SH-SY5Y (cell line): ENCODE measurements at regions not wholly inside any gene's neighbourhood (a gene's known extent, or its start where the extent isn't known, plus 50 kb on each side); places are given as distances from the start of the nearest gene placed in this dataset.

Experiments
- GATA2 ChIP-seq: IDR thresholded peaks from 2 replicates; pipeline ENCODE4 v1.6.1; 2011; ENCODE audit warnings: mild to moderate bottlenecking, low read depth, low read length
- GATA3 ChIP-seq: IDR thresholded peaks from 2 replicates; pipeline ENCODE4 v1.6.1; 2011; ENCODE audit warnings: low read depth, mild to moderate bottlenecking, low read length, moderate library complexity

- TF ChIP-seq GATA2 (no peak), GATA3 (no peak)
These were observed 242.1 kb upstream of the KCND2 start for GRCh38 chr7:120030876-120031275.
